WI38 (cell line): ENCODE measurements at regions not wholly inside any gene's neighbourhood (a gene's known extent, or its start where the extent isn't known, plus 50 kb on each side); places are given as distances from the start of the nearest gene placed in this dataset.
"Not testable (repeated sequence)": the region's sequence is repeated elsewhere in the genome, so short reads cannot be mapped to it uniquely, and the experiment has no call there.

ENCODE experiments used
- H3K4me3 ChIP-seq: 2 replicates; pipeline ENCODE4 v1.5.1; 2011; ENCODE audit warnings: low read depth, mild to moderate bottlenecking, control low read depth, low read length
- TF ChIP-seq, protein P1 (sequence below): IDR thresholded peaks from 2 replicates; pipeline ENCODE4 v1.5.1; 2012; ENCODE audit warnings: low read depth, mild to moderate bottlenecking, control low read depth, low read length

GRCh38 chr1:173315296-173315695 lies 108.2 kb upstream of the TNFSF4 start:
- TF ChIP-seq, protein P1, sequence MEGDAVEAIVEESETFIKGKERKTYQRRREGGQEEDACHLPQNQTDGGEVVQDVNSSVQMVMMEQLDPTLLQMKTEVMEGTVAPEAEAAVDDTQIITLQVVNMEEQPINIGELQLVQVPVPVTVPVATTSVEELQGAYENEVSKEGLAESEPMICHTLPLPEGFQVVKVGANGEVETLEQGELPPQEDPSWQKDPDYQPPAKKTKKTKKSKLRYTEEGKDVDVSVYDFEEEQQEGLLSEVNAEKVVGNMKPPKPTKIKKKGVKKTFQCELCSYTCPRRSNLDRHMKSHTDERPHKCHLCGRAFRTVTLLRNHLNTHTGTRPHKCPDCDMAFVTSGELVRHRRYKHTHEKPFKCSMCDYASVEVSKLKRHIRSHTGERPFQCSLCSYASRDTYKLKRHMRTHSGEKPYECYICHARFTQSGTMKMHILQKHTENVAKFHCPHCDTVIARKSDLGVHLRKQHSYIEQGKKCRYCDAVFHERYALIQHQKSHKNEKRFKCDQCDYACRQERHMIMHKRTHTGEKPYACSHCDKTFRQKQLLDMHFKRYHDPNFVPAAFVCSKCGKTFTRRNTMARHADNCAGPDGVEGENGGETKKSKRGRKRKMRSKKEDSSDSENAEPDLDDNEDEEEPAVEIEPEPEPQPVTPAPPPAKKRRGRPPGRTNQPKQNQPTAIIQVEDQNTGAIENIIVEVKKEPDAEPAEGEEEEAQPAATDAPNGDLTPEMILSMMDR, result no peak
- no peak overlapping the region for H3K4me3 ChIP-seq

DNA sequence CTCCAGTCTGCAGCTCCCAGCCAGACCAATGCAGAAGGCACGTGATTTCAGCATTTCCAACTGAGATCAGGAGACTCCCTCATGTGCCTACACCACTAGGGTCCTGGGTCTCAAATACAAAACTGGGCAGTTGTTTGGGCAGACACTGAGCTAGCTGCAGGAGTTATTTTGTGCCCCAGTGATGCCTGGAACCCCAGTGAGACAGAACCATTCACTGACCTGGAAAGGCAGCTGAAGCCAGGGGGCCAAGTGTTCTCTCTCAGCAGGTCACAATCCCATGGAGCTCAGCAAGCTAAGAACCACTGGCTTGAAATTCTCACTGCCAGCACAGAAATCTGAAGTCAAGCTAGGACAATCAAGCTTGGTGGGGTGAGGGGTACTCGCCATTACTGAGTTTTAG lies 111.7 kb upstream of the TNFSF4 start:
- TF ChIP-seq, protein P1, result no peak
- H3K4me3 ChIP-seq, result no peak overlapping the region

GRCh38 chr1:173324352-173324751 lies 117.2 kb upstream of the TNFSF4 start:
- H3K4me3 ChIP-seq, result not testable (repeated sequence)

DNA sequence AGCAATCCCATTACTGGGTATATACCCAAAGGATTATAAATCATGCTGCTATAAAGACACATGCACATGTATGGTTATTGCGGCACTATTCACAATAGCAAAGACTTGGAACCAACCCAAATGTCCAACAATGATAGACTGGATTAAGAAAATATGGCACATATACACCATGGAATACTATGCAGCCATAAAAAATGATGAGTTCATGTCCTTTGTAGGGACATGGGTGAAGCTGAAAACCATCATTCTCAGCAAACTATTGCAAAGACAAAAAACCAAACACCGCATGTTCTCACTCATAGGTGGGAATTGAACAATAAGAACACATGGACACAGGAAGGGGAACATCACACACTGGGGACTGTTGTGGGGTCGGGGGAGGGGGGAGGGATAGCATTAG lies 120.9 kb upstream of the TNFSF4 start:
- not testable (repeated sequence) for H3K4me3 ChIP-seq

DNA sequence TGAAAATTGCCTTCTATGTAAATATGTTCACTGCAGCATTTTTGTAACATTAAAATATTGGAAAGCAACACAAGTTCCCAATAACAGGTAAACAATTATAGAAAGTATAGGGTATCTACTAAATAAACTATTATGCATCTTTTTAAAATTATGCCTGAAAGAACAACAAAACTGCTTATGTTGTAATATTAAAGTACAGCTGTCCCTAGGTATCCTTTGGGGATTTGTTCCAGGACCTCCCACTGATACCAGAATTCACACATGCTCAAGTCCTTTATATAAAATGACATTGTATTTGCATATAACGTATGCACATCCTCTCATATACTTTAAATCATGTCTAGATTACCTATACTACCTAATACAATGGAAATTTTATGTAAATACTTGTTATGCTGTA lies 121.8 kb upstream of the TNFSF4 start:
- TF ChIP-seq, protein P1, result no peak
- H3K4me3 ChIP-seq, result no peak overlapping the region

DNA sequence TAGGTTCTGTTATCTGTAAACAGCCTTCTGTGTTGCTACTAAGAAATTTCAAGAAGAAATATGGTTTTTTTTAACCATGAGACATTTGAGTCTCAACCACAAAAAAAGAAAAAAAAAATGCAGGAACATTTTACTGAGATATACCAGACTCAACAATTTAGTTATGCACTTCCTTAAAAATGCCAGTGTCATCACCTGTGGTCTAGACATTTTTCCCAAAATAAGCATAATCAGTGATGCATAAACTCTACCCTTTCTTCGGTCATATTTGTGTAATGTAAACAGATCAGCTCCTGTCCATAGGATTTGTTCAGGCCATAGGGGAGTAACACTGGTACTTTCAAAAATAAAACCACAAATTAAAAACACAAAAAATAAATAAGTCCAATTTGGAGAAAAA lies 122.6 kb upstream of the TNFSF4 start:
- no peak overlapping the region for H3K4me3 ChIP-seq
- TF ChIP-seq, protein P1, result no peak

GRCh38 chr1:173330149-173330951 lies 123.2 kb upstream of the TNFSF4 start:
- no peak overlapping the region for H3K4me3 ChIP-seq
- TF ChIP-seq, protein P1, result no peak

DNA sequence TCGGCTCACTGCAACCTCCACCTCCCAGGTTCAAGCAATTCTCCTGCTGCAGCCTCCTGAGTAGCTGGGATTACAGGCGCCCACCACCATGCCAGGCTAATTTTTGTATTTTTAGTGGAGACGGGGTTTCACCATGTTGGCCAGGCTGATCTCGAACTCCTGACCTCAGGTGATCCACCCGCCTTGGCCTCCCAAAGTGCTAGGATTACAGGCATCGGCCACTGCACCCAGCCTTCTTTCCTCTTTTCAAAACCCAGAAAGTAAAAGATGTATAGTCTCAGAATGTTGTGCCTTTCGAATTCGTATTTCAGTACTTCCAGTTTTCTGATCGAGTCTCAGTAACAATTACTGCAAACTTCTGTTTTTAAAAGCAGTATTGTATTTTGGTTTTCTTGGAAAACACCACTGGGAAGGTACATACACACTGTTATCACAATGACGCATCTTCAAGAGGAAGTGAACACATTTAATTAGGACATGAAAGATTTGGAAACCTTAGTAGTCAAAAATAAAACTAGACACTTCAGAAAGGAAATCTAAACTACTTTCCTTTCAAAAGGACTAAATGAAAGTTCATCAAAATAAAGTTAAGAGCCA lies 123.9 kb upstream of the TNFSF4 start:
- not testable (repeated sequence) for H3K4me3 ChIP-seq

DNA sequence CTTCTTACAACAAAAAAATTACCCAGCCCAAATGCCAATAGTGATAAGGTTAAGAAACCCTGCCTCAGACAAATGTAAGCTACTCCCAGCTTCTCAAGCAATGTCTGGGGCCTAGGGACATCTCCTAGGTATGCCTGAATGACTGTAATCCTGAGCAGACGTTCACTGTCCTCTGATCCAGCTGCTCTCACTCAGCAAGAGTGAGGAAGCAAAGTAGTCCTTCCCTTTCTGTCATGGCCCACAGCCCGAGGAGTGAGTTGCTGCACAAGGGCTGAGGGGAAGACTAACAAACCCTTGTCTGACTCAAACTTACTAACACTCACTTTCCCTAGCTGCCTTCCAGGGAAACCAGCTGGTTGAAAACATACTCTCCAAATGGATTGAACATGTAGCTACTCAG lies 124.9 kb upstream of the TNFSF4 start:
- no peak overlapping the region for H3K4me3 ChIP-seq
- TF ChIP-seq, protein P1, result no peak
